HG02938 (cell line): ENCODE measurements at regions not wholly inside any gene's neighbourhood (a gene's known extent, or its start where the extent isn't known, plus 50 kb on each side); places are given as distances from the start of the nearest gene placed in this dataset.
"Not testable (repeated sequence)": the region's sequence is repeated elsewhere in the genome, so short reads cannot be mapped to it uniquely, and the experiment has no call there.

Experiments used
- ATAC-seq: cut with Tn5 transposase; IDR thresholded peaks from one replicate; pipeline ENCODE4 v1.9.1; 2021; ENCODE audit warnings: mild to moderate bottlenecking, moderate library complexity; ENCODE audit not compliant: unreplicated experiment

GRCh38 chr1:79532555-79532954 lies 526.0 kb upstream of the ADGRL4 start:
- no peak for ATAC-seq

- ATAC-seq, result no peak
Measured at GRCh38 chr1:79531790-79532189, 525.3 kb upstream of the ADGRL4 start.

GRCh38 chr1:79530476-79530875 lies 523.9 kb upstream of the ADGRL4 start:
- ATAC-seq, result no peak

GRCh38 chr1:79530055-79530454 lies 523.5 kb upstream of the ADGRL4 start:
- no peak for ATAC-seq

GRCh38 chr1:79524126-79524525 lies 517.6 kb upstream of the ADGRL4 start:
- ATAC-seq, result no peak

GRCh38 chr1:79519084-79519760 lies 512.7 kb upstream of the ADGRL4 start:
- peak; percentile 68 for ATAC-seq

GRCh38 chr1:79517470-79518224 lies 511.1 kb upstream of the ADGRL4 start:
- ATAC-seq, result no peak

GRCh38 chr1:79507770-79508169 lies 501.2 kb upstream of the ADGRL4 start:
- ATAC-seq, result no peak

GRCh38 chr1:79501153-79501552 lies 494.6 kb upstream of the ADGRL4 start:
- ATAC-seq, result no peak

- ATAC-seq, result no peak
Measured at GRCh38 chr1:79499541-79499940, 493.0 kb upstream of the ADGRL4 start.

GRCh38 chr1:79497193-79497773 lies 490.8 kb upstream of the ADGRL4 start:
- ATAC-seq, result peak; percentile 84

GRCh38 chr1:79496129-79496528 lies 489.6 kb upstream of the ADGRL4 start:
- no peak for ATAC-seq

- ATAC-seq, result not testable (repeated sequence)
Measured at GRCh38 chr1:79493702-79494101, 487.2 kb upstream of the ADGRL4 start.

GRCh38 chr1:79488572-79489121 lies 482.1 kb upstream of the ADGRL4 start:
- not testable (repeated sequence) for ATAC-seq

GRCh38 chr1:79478728-79479373 lies 472.3 kb upstream of the ADGRL4 start:
- ATAC-seq, result no peak

GRCh38 chr1:79478160-79478559 lies 471.6 kb upstream of the ADGRL4 start:
- no peak for ATAC-seq

GRCh38 chr1:79472067-79472656 lies 465.6 kb upstream of the ADGRL4 start:
- peak; percentile 94 for ATAC-seq

- no peak for ATAC-seq
Measured at GRCh38 chr1:79469139-79469538, 462.6 kb upstream of the ADGRL4 start.

- peak; percentile 99 for ATAC-seq
Measured at GRCh38 chr1:79460773-79461436, 454.4 kb upstream of the ADGRL4 start.

- no peak for ATAC-seq
Measured at GRCh38 chr1:79457562-79458224, 451.2 kb upstream of the ADGRL4 start.
